ENCODE measurements at regions not wholly inside any gene's neighbourhood (a gene's known extent, or its start where the extent isn't known, plus 50 kb on each side); places are given as distances from the start of the nearest gene placed in this dataset.
"Not testable (repeated sequence)": the region's sequence is repeated elsewhere in the genome, so short reads cannot be mapped to it uniquely, and the experiment has no call there.

- not testable (repeated sequence) for DNase-seq (ENCODE audit: low read depth in 2 of 2)
Measured at GRCh38 chr17:43345515-43345914, 53.3 kb upstream of the ARL4D start.

GRCh38 chr17:43344685-43345084 lies 54.1 kb upstream of the ARL4D start:
- DNase-seq (ENCODE audit: low read depth in 2 of 2), result no peak

GRCh38 chr17:43342589-43342890 lies 56.3 kb upstream of the ARL4D start:
- DNase-seq (ENCODE audit: low read depth in 2 of 2), result no peak

- peak; percentile 48 to 66 for DNase-seq (ENCODE audit: low read depth in 2 of 2)
Measured at GRCh38 chr17:43341715-43342588, 56.8 kb upstream of the ARL4D start.

GRCh38 chr17:43338886-43339516 lies 59.8 kb upstream of the ARL4D start:
- peak; percentile 57 to 70 for DNase-seq (ENCODE audit: low read depth in 2 of 2)

- no peak for DNase-seq (ENCODE audit: low read depth in 2 of 2)
Measured at GRCh38 chr17:43337684-43338428, 60.9 kb upstream of the ARL4D start.

- no peak for DNase-seq (ENCODE audit: low read depth in 2 of 2)
Measured at GRCh38 chr17:43334738-43335402, 63.9 kb upstream of the ARL4D start.

- no peak for DNase-seq (ENCODE audit: low read depth in 2 of 2)
Measured at GRCh38 chr17:43333433-43333943, 65.3 kb upstream of the ARL4D start.

GRCh38 chr17:43332230-43332629 lies 66.6 kb upstream of the ARL4D start:
- DNase-seq (ENCODE audit: low read depth in 2 of 2), result no peak

GRCh38 chr17:43330876-43331639 lies 67.7 kb upstream of the ARL4D start:
- DNase-seq (ENCODE audit: low read depth in 2 of 2), result peak in 1 of 2 donors; percentile 67

GRCh38 chr17:43329183-43329582 lies 69.6 kb upstream of the ARL4D start:
- no peak for DNase-seq (ENCODE audit: low read depth in 2 of 2)

- DNase-seq (ENCODE audit: low read depth in 2 of 2), result no peak
Measured at GRCh38 chr17:43328650-43329049, 70.1 kb upstream of the ARL4D start.

- DNase-seq (ENCODE audit: low read depth in 2 of 2), result no peak
Measured at GRCh38 chr17:43327834-43328420, 70.9 kb upstream of the ARL4D start.

GRCh38 chr17:43327421-43327820 lies 71.4 kb upstream of the ARL4D start:
- DNase-seq (ENCODE audit: low read depth in 2 of 2), result no peak

- DNase-seq (ENCODE audit: low read depth in 2 of 2), result no peak
Measured at GRCh38 chr17:43326490-43327275, 72.1 kb upstream of the ARL4D start.

GRCh38 chr17:43324205-43324893 lies 74.4 kb upstream of the ARL4D start:
- DNase-seq (ENCODE audit: low read depth in 2 of 2), result peak in 1 of 2 donors; percentile 45

GRCh38 chr17:43319293-43320124 lies 79.3 kb upstream of the ARL4D start:
- DNase-seq (ENCODE audit: low read depth in 2 of 2), result no peak

- DNase-seq (ENCODE audit: low read depth in 2 of 2), result no peak
Measured at GRCh38 chr17:43316522-43317142, 82.2 kb upstream of the ARL4D start.

Measured in lung microvascular endothelial cell (primary cell).